Sigmoid colon (tissue), 6 donors: ENCODE measurements at regions not wholly inside any gene's neighbourhood (a gene's known extent, or its start where the extent isn't known, plus 50 kb on each side); places are given as distances from the start of the nearest gene placed in this dataset.

Experiments
- DNase-seq: peaks from one replicate; pipeline ENCODE4 v3.0.0-alpha.2; 2019
- H3K27ac ChIP-seq, 4 donors: fragments of 200-600 bp; sonication (generic); one replicate each; pipeline ENCODE4 v1.5.1; 2016 to 2019; ENCODE audit warnings: mild to moderate bottlenecking in 1 of 4
- H3K27me3 ChIP-seq, 3 donors: fragments of 200-600 bp; sonication (generic); one replicate each; pipeline ENCODE4 v1.5.1; 2019; ENCODE audit warnings: mild to moderate bottlenecking in 1 of 3
- H3K36me3 ChIP-seq, 4 donors: fragments of 200-600 bp; sonication (generic); one replicate each; pipeline ENCODE4 v1.5.1; 2016 to 2019
- H3K4me1 ChIP-seq, 4 donors: fragments of 200-600 bp; sonication (generic); one replicate each; pipeline ENCODE4 v1.5.1; 2017 to 2019
- H3K4me3 ChIP-seq, 4 donors: fragments of 200-600 bp; sonication (generic); one replicate each; pipeline ENCODE4 v1.5.1; 2017 to 2019; ENCODE audit warnings: mild to moderate bottlenecking in 2 of 4, moderate library complexity in 1 of 4
- H3K9me3 ChIP-seq, 4 donors: fragments of 200-600 bp in 3 of 4; sonication (generic) in 3 of 4; one replicate each; pipeline versions ENCODE4 v1.5.1 to v1.6.1; 2013 to 2019
- EP300 ChIP-seq, 4 donors: sonication (generic); formaldehyde crosslinking; IDR thresholded peaks; one replicate each; pipeline ENCODE4 v1.6.1; 2017; ENCODE audit warnings: antibody characterized with exemption in 4 of 4
- POLR2A ChIP-seq, 2 donors: fragments of 450-650 bp; IDR thresholded peaks; one replicate each; pipeline ENCODE4 v1.6.1; 2016; ENCODE audit warnings: antibody characterized with exemption in 2 of 2, mild to moderate bottlenecking in 2 of 2, moderate library complexity in 2 of 2
- POLR2AphosphoS5 ChIP-seq, 4 donors: sonication (generic); formaldehyde crosslinking; IDR thresholded peaks; one replicate each; pipeline ENCODE4 v1.6.1; 2017; ENCODE audit warnings: antibody characterized with exemption in 4 of 4
- WGBS, 2 donors: extraction: QIAGEN DNeasy Blood & Tissue Kit; methylation state at CpG; one replicate each; pipeline ENCODE4 v1.1.7; 2013; 5-methylcytosine and 5-hydroxymethylcytosine counted together
- intact Hi-C: fragments of 100-400 bp; cut with DNase I; formaldehyde crosslinking; loops from one replicate; pipeline ENCODE4 v1.15.1; 2023
- TF ChIP-seq, protein P1 (sequence below), 4 experiments: fragments of 450-650 bp in 3 of 4; fragments of 200-600 bp in 1 of 4; IDR thresholded peaks; one replicate each; pipeline ENCODE4 v1.5.1; 2016 to 2019; ENCODE audit warnings: antibody characterized with exemption in 4 of 4, mild to moderate bottlenecking in 3 of 4, moderate library complexity in 2 of 4
- donor health status: healthy with polysubstance abuse.
- donor health status: healthy.

DNA sequence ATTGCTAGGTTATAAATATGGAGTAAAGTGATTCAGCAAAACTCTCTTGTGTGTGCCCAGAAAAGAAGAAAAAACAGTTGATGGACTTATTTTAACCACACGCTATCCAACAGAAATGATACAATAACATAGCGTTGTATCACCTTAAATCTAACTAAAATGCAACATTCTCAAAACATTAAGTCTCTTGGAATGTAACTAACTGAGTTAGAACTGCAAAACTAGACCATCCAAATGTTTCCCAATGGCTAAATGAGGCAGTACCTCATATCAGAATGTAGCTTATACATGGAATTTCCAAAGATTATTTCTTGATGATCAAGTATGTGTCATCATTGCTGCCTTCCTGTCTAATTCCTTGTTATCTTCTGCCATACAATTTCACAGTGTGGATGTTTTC lies 187.9 kb downstream of the CNTN3 start:
- Histone ChIP-seq H3K4me1 (no peaks in the 10 kb centered on the region), H3K4me3 (no peak overlapping the region), H3K9me3 (no peaks in the 10 kb centered on the region), H3K27me3 (no peaks in the 10 kb centered on the region), H3K36me3 (no peaks in the 10 kb centered on the region), H3K27ac (no peak overlapping the region)
- DNase-seq, result no peak
- intact Hi-C loops, result no loop called here
- TF ChIP-seq, protein P1, sequence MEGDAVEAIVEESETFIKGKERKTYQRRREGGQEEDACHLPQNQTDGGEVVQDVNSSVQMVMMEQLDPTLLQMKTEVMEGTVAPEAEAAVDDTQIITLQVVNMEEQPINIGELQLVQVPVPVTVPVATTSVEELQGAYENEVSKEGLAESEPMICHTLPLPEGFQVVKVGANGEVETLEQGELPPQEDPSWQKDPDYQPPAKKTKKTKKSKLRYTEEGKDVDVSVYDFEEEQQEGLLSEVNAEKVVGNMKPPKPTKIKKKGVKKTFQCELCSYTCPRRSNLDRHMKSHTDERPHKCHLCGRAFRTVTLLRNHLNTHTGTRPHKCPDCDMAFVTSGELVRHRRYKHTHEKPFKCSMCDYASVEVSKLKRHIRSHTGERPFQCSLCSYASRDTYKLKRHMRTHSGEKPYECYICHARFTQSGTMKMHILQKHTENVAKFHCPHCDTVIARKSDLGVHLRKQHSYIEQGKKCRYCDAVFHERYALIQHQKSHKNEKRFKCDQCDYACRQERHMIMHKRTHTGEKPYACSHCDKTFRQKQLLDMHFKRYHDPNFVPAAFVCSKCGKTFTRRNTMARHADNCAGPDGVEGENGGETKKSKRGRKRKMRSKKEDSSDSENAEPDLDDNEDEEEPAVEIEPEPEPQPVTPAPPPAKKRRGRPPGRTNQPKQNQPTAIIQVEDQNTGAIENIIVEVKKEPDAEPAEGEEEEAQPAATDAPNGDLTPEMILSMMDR (IDR thresholded peaks at IDR 0.05), result no peak
- TF ChIP-seq EP300 (IDR thresholded peaks at IDR 0.05) (no peak), POLR2AphosphoS5 (IDR thresholded peaks at IDR 0.05) (no peak), POLR2A (IDR thresholded peaks at IDR 0.05) (no peak)
- WGBS, 2 donors, result 91 to 94% methylated on average over 2 of the region's 2 CpGs

DNA sequence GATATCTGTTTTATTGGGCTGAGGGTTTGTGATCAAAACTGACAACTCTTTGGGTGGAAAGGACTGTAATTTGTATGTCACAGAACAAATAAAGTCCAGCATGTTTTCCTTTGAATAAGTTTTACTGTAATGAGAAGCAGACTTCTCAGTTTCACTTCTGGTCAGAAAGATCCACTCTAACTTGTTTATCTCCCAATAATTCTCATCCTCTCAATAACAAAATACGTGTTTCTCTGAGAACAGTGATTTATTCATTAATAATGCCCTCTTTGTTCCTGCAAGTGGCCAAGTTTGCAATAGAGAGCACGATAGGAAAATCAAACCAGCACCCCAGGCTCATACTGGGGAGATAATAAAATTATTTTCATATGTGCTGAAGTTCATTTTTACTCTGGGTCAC lies 190.6 kb downstream of the CNTN3 start:
- Histone ChIP-seq H3K36me3 (no peaks in the 10 kb centered on the region), H3K4me1 (no peaks in the 10 kb centered on the region), H3K27ac (no peak overlapping the region), H3K27me3 (no peaks in the 10 kb centered on the region), H3K4me3 (no peak overlapping the region), H3K9me3 (no peaks in the 10 kb centered on the region)
- DNase-seq, result no peak
- TF ChIP-seq EP300 (IDR thresholded peaks at IDR 0.05), result no peak
- TF ChIP-seq POLR2A (IDR thresholded peaks at IDR 0.05), result no peak
- TF ChIP-seq, protein P1 (IDR thresholded peaks at IDR 0.05), result no peak
- intact Hi-C loops, result no loop called here
- WGBS, 2 donors, result 79 to 86% methylated on average over 2 of the region's 2 CpGs

DNA sequence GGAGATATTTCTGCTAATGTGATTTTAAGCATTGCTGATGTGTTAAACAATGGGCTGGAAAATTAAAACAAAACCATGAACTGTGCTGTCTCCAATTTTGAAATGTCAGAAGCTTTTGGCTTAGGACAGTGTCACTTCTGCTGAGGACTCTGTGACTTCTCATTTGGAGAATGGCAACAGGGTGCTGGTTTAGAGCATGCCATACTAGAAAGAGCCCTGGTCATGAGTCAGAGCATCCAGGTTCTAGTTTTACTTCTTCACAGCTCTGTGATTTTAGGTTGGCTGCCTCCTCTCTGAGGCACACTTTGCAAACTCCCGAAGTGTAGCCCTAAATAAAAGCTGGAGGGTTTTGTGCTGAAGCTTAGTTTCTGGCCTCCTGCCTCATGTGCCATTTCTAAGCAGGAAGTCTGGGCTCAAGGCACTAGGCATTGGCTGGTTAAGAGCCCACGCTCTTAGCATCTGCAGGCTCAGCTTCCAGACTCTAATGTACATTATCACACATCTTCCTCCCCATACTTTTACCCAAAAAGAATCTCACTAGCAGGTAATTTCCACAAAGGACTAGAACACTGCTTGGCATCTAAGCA lies 193.8 kb downstream of the CNTN3 start:
- Histone ChIP-seq H3K27me3 (no peaks in the 10 kb centered on the region), H3K36me3 (no peaks in the 10 kb centered on the region), H3K9me3 (no peaks in the 10 kb centered on the region), H3K4me3 (no peak overlapping the region), H3K27ac (no peak overlapping the region), H3K4me1 (no peaks in the 10 kb centered on the region)
- 78 to 81% methylated on average over 2 of the region's 2 CpGs for WGBS, 2 donors
- intact Hi-C loops, result no loop called here
- no peak for DNase-seq
- TF ChIP-seq EP300 (IDR thresholded peaks at IDR 0.05) (no peak), POLR2AphosphoS5 (IDR thresholded peaks at IDR 0.05) (no peak), POLR2A (IDR thresholded peaks at IDR 0.05) (no peak)
- TF ChIP-seq, protein P1 (IDR thresholded peaks at IDR 0.05), result no peak

GRCh38 chr3:74415731-74416130 lies 198.7 kb downstream of the CNTN3 start:
- Histone ChIP-seq H3K4me3 (no peak overlapping the region), H3K27ac (no peak overlapping the region), H3K27me3 (no peaks in the 10 kb centered on the region), H3K36me3 (no peaks in the 10 kb centered on the region), H3K4me1 (no peaks in the 10 kb centered on the region), H3K9me3 (no peaks in the 10 kb centered on the region)
- DNase-seq, result no peak
- WGBS, 2 donors, result 93 to 95% methylated on average over 3 of the region's 3 CpGs
- intact Hi-C loops, result no loop called here
- TF ChIP-seq EP300 (IDR thresholded peaks at IDR 0.05) (no peak), POLR2A (IDR thresholded peaks at IDR 0.05) (no peak), POLR2AphosphoS5 (IDR thresholded peaks at IDR 0.05) (no peak)
- TF ChIP-seq, protein P1 (IDR thresholded peaks at IDR 0.05), result no peak
